H9 (cell line): ENCODE measurements at regions not wholly inside any gene's neighbourhood (a gene's known extent, or its start where the extent isn't known, plus 50 kb on each side); places are given as distances from the start of the nearest gene placed in this dataset.

Experiments
- DNase-seq: peaks from one replicate; pipeline ENCODE4 v3.0.0-alpha.2; 2017
- H2AFZ ChIP-seq: one replicate; pipeline ENCODE4 v1.6.1; 2013; ENCODE audit warnings: mild to moderate bottlenecking, low read length, control low read depth, moderate library complexity
- H2AK5ac ChIP-seq: 2 replicates; pipeline ENCODE4 v1.6.1; 2013; ENCODE audit warnings: low read length, control low read depth, mixed read lengths; ENCODE audit not compliant: insufficient read length
- H2BK120ac ChIP-seq: one replicate; pipeline ENCODE4 v1.6.1; 2013; ENCODE audit warnings: low read depth, mild to moderate bottlenecking, low read length, control low read depth, inconsistent platforms; ENCODE audit not compliant: poor library complexity, severe bottlenecking
- H2BK12ac ChIP-seq: 2 replicates; pipeline ENCODE4 v1.6.1; 2013; ENCODE audit warnings: low read length, control low read depth, mixed read lengths, low read depth; ENCODE audit not compliant: insufficient read length
- H2BK15ac ChIP-seq: 2 replicates; pipeline ENCODE4 v1.6.1; 2013; ENCODE audit warnings: low read depth, low read length, control low read depth
- H2BK20ac ChIP-seq: one replicate; pipeline ENCODE4 v1.6.1; 2013; ENCODE audit warnings: low read depth, mild to moderate bottlenecking, low read length, control low read depth, inconsistent platforms; ENCODE audit not compliant: poor library complexity, severe bottlenecking
- H2BK5ac ChIP-seq: 2 replicates; pipeline ENCODE4 v1.6.1; 2013; ENCODE audit warnings: low read length, control low read depth, mixed read lengths; ENCODE audit not compliant: insufficient read length
- H3K14ac ChIP-seq: 2 replicates; pipeline ENCODE4 v1.6.1; 2013; ENCODE audit warnings: low read length, control low read depth; ENCODE audit not compliant: insufficient read depth
- H3K18ac ChIP-seq: 2 replicates; pipeline ENCODE4 v1.6.1; 2013; ENCODE audit warnings: low read depth, mild to moderate bottlenecking, mixed read lengths, low read length, control low read depth; ENCODE audit not compliant: insufficient read length
- H3K23ac ChIP-seq: 2 replicates; pipeline ENCODE4 v1.6.1; 2013; ENCODE audit warnings: low read length, control low read depth, mixed read lengths, low read depth; ENCODE audit not compliant: insufficient read length
- H3K23me2 ChIP-seq: 2 replicates; pipeline ENCODE4 v1.6.1; 2013; ENCODE audit warnings: low read depth, mild to moderate bottlenecking, mixed read lengths, low read length, control low read depth; ENCODE audit not compliant: insufficient read length, poor library complexity, severe bottlenecking
- H3K27ac ChIP-seq: 2 replicates; pipeline ENCODE4 v1.5.1; 2013; ENCODE audit warnings: low read length, control low read depth, mixed read lengths, low read depth; ENCODE audit not compliant: insufficient read length
- H3K27me3 ChIP-seq: 2 replicates; pipeline ENCODE4 v1.6.1; 2013; ENCODE audit warnings: low read length, control low read depth, inconsistent platforms; ENCODE audit not compliant: insufficient read depth
- H3K4ac ChIP-seq: 2 replicates; pipeline ENCODE4 v1.6.1; 2013; ENCODE audit warnings: low read depth, mild to moderate bottlenecking, control low read depth, inconsistent platforms, low read length, moderate library complexity
- H3K4me1 ChIP-seq: 2 replicates; pipeline ENCODE4 v1.6.1; 2013; ENCODE audit warnings: low read length, control low read depth, inconsistent platforms; ENCODE audit not compliant: insufficient read depth
- H3K4me2 ChIP-seq: 2 replicates; pipeline ENCODE4 v1.6.1; 2013; ENCODE audit warnings: low read length, control low read depth, mixed read lengths; ENCODE audit not compliant: insufficient read length, insufficient read depth
- H3K56ac ChIP-seq: 2 replicates; pipeline ENCODE4 v1.6.1; 2013; ENCODE audit warnings: low read depth, mild to moderate bottlenecking, mixed read lengths, low read length, control low read depth; ENCODE audit not compliant: insufficient read length
- H3K79me1 ChIP-seq: 2 replicates; pipeline ENCODE4 v1.6.1; 2013; ENCODE audit warnings: low read depth, mild to moderate bottlenecking, moderate library complexity, low read length, control low read depth, inconsistent platforms; ENCODE audit not compliant: insufficient read depth, poor library complexity, severe bottlenecking
- H3K79me2 ChIP-seq: 2 replicates; pipeline ENCODE4 v1.6.1; 2013; ENCODE audit warnings: low read length, control low read depth, inconsistent platforms; ENCODE audit not compliant: insufficient read depth
- H3K9ac ChIP-seq: 2 replicates; pipeline ENCODE4 v1.6.1; 2013; ENCODE audit warnings: low read length, control low read depth, mixed read lengths; ENCODE audit not compliant: insufficient read length; ENCODE audit errors: extremely low read depth
- H3K9me3 ChIP-seq: one replicate; pipeline ENCODE4 v1.6.1; 2013; ENCODE audit warnings: low read depth, low read length, inconsistent platforms; ENCODE audit not compliant: control insufficient read depth
- H3T11ph ChIP-seq: one replicate; pipeline ENCODE4 v1.6.1; 2013; ENCODE audit warnings: mild to moderate bottlenecking, low read length, control low read depth, inconsistent platforms
- H4K20me1 ChIP-seq: one replicate; pipeline ENCODE4 v1.6.1; 2013; ENCODE audit not compliant: control insufficient read depth, insufficient read length, insufficient read depth
- H4K5ac ChIP-seq: 2 replicates; pipeline ENCODE4 v1.6.1; 2013; ENCODE audit warnings: low read depth, mild to moderate bottlenecking, mixed read lengths, low read length, control low read depth; ENCODE audit not compliant: insufficient read length
- H4K8ac ChIP-seq: replicated peaks from 2 replicates; pipeline ENCODE4 v1.6.1; 2013; ENCODE audit warnings: low read length, control low read depth, mixed read lengths, low read depth; ENCODE audit not compliant: insufficient read length
- H4K91ac ChIP-seq: 2 replicates; pipeline ENCODE4 v1.6.1; 2013; ENCODE audit warnings: low read depth, mild to moderate bottlenecking, moderate library complexity, mixed read lengths, low read length, control low read depth; ENCODE audit not compliant: insufficient read length
- H3K27ac Mint-ChIP-seq, 3 experiments: 2 replicates in 2 of 3; 3 replicates in 1 of 3; pipeline ENCODE4 v1.8.0; 2020 to 2021; ENCODE audit warnings: mixed read lengths in 3 of 3, mild to moderate bottlenecking in 1 of 3, moderate library complexity in 1 of 3
- H3K27me3 Mint-ChIP-seq: 2 replicates; pipeline ENCODE4 v1.8.0; 2021; ENCODE audit warnings: low read depth, mild to moderate bottlenecking, moderate library complexity, mixed read lengths
- H3K36me3 Mint-ChIP-seq, 3 experiments: 2 replicates in 2 of 3; 3 replicates in 1 of 3; pipeline ENCODE4 v1.8.0; 2020 to 2021; ENCODE audit warnings: low read depth in 3 of 3, mixed read lengths in 3 of 3; ENCODE audit not compliant: insufficient read depth in 1 of 3
- H3K4me1 Mint-ChIP-seq, 2 experiments: 2 replicates each; pipeline ENCODE4 v1.8.0; 2020; ENCODE audit warnings: mixed read lengths in 2 of 2
- H3K4me3 Mint-ChIP-seq, 2 experiments: 2 replicates in 1 of 2; 3 replicates in 1 of 2; pipeline ENCODE4 v1.8.0; 2020 to 2021; ENCODE audit warnings: mild to moderate bottlenecking in 2 of 2, mixed read lengths in 2 of 2, moderate library complexity in 1 of 2
- H3K9me3 Mint-ChIP-seq, 2 experiments: 2 replicates in 1 of 2; 3 replicates in 1 of 2; pipeline ENCODE4 v1.8.0; 2020; ENCODE audit warnings: mild to moderate bottlenecking in 2 of 2, mixed read lengths in 2 of 2, moderate library complexity in 1 of 2
- WGBS: extraction: QIAGEN DNeasy Blood & Tissue Kit; methylation state at CpG from one replicate; pipeline ENCODE4 v1.1.7; 2013; ENCODE audit warnings: missing lambda C conversion rate, low lambda C conversion rate, mixed read lengths; ENCODE audit not compliant: insufficient read length; ENCODE audit errors: extremely low coverage; 5-methylcytosine and 5-hydroxymethylcytosine counted together
- TF ChIP-seq, protein P1 (sequence below): fragments of 200-600 bp; sonication (generic); conservative IDR thresholded peaks from 3 replicates; pipeline ENCODE4 v1.8.0; 2021; ENCODE audit warnings: antibody characterized with exemption, mild to moderate bottlenecking

DNA sequence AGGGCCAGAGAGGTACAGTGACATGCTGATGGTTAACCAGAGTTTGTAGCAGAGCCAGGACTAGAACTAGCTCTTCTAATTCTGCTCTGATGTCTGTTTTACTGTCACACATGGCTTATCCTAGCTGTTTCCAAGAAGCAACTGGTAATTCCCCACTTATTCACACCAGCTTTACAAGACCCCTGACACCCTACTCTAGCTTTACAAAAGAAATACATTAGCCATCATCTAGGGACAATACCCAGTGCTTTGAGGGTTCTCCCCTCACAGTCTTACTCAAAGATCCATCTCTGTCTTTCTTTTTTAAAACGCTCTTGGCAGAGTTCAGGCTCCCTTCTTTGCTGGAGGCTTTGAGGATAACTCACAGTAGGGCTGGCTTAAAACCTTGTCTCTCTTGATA is 197.3 kb upstream of the PMFBP1 start:
- Mint-ChIP-seq H3K27ac (peak overlapping the region in 1 of 3 experiments; percentile 49; a peak in 3 of 7 replicates), H3K4me3 (no peak overlapping the region), H3K36me3 (no peaks in the 10 kb centered on the region; a peak in 1 of 7 replicates), H3K4me1 (peaks cover 44 to 47% of the 10 kb centered on the region in 2 experiments), H3K9me3 (no peaks in the 10 kb centered on the region), H3K27me3 (no peaks in the 10 kb centered on the region)
- no peaks in the 10 kb centered on the region for H4K20me1 ChIP-seq
- H2AFZ ChIP-seq, result no peak overlapping the region
- no peaks in the 10 kb centered on the region for H3K79me1 ChIP-seq
- H3K27me3 ChIP-seq, result no peaks in the 10 kb centered on the region
- no peaks in the 10 kb centered on the region for H3K23me2 ChIP-seq
- no peak for DNase-seq
- H2BK12ac ChIP-seq, result no peak overlapping the region
- H4K91ac ChIP-seq, result no peak overlapping the region
- H3K79me2 ChIP-seq, result no peaks in the 10 kb centered on the region
- no peak overlapping the region for H3K18ac ChIP-seq
- no peak overlapping the region for H3K9ac ChIP-seq
- H3K23ac ChIP-seq, result no peak overlapping the region
- H3K4me2 ChIP-seq, result no peak overlapping the region
- H3K27ac ChIP-seq, result no peak overlapping the region
- no peak overlapping the region for H3K4ac ChIP-seq
- H3K4me1 ChIP-seq, result no peaks in the 10 kb centered on the region; the same call in none of the 2 replicates
- no peak overlapping the region for H4K8ac ChIP-seq
- WGBS, result no CpG with 5 or more reads among the region's 1 CpG
- H3K14ac ChIP-seq, result no peak overlapping the region
- H3K56ac ChIP-seq, result no peak overlapping the region
- no peaks in the 10 kb centered on the region for H3K9me3 ChIP-seq
- no peak overlapping the region for H2BK5ac ChIP-seq
- H2BK120ac ChIP-seq, result no peak overlapping the region
- no peak overlapping the region for H2BK15ac ChIP-seq
- H4K5ac ChIP-seq, result no peak overlapping the region
- no peak overlapping the region for H3T11ph ChIP-seq
- no peak overlapping the region for H2AK5ac ChIP-seq
- TF ChIP-seq, protein P1, sequence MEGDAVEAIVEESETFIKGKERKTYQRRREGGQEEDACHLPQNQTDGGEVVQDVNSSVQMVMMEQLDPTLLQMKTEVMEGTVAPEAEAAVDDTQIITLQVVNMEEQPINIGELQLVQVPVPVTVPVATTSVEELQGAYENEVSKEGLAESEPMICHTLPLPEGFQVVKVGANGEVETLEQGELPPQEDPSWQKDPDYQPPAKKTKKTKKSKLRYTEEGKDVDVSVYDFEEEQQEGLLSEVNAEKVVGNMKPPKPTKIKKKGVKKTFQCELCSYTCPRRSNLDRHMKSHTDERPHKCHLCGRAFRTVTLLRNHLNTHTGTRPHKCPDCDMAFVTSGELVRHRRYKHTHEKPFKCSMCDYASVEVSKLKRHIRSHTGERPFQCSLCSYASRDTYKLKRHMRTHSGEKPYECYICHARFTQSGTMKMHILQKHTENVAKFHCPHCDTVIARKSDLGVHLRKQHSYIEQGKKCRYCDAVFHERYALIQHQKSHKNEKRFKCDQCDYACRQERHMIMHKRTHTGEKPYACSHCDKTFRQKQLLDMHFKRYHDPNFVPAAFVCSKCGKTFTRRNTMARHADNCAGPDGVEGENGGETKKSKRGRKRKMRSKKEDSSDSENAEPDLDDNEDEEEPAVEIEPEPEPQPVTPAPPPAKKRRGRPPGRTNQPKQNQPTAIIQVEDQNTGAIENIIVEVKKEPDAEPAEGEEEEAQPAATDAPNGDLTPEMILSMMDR, result no peak
- no peak overlapping the region for H2BK20ac ChIP-seq
